AML-193 (cell line): ENCODE measurements at regions not wholly inside any gene's neighbourhood (a gene's known extent, or its start where the extent isn't known, plus 50 kb on each side); places are given as distances from the start of the nearest gene placed in this dataset.

Experiments used
- DNase-seq, 2 experiments: peaks; one replicate each; lab custom pipeline; 2025; lab: John Stamatoyannopoulos, UW

GRCh38 chr3:79542-79941 lies 117.0 kb upstream of the CHL1 start:
- no peak for DNase-seq

- DNase-seq: no peak
Observed at GRCh38 chr3:82508-82907, 114.1 kb upstream of the CHL1 start.

DNA sequence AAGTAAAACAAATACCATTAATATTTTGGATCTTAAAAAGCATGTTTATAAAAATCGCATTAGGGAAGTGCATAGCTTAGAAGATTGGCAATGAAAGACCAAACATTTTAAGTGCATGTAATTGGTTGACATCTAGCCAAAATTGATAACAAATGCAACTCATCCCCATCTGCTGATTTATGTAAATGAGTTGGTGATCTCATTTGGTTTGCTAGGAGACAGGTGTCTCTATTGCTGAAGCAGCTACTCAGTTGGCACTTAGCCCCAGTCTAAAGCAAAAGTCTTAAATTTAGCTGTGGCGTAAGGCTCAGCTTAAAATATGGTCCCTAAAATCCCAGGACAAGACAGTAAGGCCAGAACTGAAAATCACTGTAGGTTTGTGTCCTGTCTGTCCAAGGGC lies 113.5 kb upstream of the CHL1 start:
- no peak for DNase-seq

DNA sequence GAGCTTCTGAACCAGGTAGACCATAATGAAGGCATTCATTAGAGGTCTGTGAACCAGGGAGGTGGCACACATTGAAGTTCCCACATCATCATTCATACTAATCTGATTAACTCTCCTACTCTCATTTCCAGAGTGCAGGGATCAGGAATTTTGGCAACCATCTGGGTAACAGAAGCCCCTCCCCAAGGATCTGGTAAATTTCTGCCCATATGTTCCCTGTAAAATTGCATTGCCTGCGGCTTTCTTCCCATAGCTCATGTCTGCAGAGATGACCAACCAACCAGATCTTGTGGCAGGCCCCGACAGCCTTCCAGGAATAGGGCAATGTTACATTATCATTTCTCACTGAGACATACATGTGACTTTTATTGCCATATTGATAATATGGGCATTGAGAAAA lies 111.4 kb upstream of the CHL1 start:
- DNase-seq: no peak

DNA sequence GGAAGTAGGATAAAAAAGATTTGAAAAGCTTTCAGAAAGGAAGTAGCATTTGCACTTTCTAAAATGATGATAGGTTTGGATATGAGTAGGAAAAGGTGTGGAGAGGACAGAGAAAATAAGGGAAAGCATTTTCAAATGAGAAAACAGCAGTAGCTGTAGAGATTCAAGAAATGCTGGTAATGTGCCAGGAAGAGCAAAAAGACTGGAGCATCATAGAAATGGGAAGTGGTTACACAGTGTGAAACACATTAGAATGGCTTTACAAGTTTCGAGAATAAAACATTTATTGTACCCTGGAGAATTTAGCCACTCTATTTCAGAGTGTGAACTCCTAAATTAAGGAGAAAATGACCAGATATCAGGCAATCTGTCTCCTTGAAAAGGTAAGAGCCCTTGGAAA lies 108.3 kb upstream of the CHL1 start:
- DNase-seq: no peak

DNA sequence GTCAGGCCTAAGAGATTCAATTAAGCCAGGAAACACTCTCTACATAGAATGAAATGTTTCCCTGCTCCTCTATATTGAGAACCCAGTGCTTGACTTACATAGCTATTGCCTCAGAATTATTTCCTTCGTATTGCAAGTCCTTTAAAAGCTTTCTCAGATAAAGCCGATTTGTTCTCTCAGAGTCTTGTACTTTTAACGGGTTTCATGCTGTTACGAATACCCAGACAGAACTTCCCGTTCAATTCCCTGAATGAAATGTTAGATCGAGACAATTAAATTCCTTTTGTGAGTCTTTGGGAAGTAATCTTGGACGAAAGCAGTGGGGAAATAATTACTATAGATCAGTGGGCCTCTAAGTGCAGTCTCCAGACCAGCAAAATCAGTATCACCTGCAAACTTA lies 102.8 kb upstream of the CHL1 start:
- no peak for DNase-seq

DNA sequence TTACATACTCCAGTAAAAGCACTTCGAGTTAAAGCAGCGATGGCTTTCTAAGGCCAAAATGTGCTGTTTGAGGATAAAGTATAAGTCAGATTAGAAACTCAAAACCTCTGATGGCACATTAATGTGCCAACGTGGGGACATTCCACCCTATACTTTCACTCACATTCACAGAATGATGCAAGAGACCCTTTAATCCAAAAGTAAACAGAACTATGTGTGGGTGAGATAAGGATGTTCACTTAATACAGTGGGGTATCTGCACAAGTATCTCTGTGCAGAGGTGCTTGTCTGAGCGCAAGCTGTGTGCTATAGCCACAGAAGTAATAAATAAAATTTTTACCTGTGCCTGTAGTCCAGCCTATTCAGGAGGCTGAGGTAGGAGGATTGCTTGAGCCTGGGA lies 100.3 kb upstream of the CHL1 start:
- no peak for DNase-seq

DNA sequence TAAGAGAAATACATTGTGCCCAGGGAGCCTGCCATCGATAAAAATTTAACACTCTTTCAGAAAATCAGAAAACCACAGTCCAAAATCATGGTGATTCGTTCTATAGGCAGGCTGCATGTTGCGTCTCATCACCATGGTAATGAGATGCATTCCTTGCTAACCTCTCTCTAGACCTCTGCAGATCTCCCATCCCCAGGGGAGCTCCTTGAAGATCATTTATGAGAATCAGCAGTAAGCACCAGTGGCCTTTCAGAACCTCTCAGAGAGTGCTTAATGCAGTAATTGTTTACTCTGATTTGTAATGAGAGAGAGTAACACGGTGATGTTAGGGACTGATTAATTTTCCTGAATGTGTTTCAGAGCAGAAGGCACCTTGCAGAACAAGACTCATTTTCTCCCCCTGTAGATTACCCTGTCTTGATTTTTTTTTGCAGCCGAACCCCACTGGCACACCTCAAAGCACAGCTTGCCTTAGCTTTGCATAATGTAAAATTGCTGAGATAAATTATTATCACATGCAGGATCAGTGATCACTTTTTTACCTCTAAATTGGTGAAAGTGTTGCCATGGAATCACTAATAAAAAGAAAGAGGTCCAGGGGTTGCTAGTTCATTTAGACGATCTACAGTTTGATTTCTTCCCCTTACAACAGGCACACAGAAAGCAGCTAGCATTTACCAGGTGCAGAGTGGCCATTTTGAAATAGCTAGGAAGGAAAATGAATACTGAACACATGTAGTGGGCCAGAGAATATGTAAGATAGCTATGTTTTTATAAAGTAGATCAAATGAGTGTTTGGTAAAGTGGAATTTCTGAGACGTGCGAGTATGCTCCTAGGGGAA lies 98.9 kb upstream of the CHL1 start:
- no peak for DNase-seq

GRCh38 chr3:98259-98654 lies 98.3 kb upstream of the CHL1 start:
- DNase-seq: no peak

DNA sequence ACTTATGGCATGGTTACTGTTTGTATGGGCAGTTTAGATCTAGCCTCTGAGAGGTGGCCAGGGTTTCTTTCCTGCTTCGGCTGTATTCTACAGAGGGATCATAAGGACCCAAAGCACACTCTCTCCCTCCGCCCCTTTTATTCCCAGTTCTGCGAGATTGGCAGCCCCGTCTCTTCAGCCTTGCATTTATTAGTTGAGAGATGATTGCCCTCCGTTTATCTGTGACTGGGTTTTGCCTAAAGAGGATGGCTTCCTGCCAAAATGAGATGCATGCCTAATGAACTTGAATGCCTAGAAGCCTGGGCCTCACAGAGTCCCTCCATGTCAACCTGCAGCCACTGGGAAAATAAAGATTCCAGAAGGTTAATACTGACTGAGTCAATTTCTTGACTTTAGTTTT lies 97.1 kb upstream of the CHL1 start:
- no peak for DNase-seq

DNA sequence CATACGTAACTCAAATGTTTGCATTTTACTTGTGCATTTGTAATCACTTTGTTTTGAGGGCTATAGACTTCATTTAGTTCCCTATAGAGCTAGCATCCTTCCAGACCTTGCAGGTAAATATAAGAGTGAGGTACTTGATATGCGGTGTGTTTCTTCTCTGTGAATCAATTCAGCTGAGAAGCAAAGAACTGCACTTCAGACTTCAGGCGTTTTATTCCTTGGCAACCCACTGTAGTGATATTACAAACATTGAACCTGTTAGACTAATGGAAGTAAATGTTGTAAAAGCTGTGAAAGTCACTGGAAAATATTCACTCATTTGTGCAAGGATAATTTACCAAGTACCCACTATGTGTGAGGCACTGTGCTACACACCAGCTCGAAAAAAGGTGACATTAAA lies 94.1 kb upstream of the CHL1 start:
- no peak for DNase-seq

GRCh38 chr3:103991-104390 lies 92.6 kb upstream of the CHL1 start:
- no peak for DNase-seq

GRCh38 chr3:105585-105984 lies 91.0 kb upstream of the CHL1 start:
- no peak for DNase-seq

DNA sequence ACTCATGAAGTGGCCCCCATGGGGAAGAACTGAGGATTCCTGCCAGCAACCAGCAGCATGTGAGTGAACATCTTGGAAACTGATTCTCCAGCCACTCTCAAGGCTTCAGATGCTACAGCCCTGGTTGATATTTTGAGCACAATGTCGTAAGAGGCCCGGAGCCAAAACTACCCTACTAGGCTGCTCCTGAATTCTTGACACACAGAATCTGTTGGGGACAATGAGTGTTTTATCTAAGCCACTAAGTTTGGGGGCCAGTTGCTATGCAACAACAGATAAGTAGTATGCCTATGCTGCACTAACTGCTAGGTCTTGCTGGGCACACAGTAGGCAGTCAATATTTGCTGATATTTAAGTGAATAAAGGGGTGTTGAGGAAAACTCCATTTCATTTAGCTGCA lies 89.9 kb upstream of the CHL1 start:
- no peak for DNase-seq

- DNase-seq: no peak
Observed at GRCh38 chr3:111143-112069, 85.2 kb upstream of the CHL1 start.

DNA sequence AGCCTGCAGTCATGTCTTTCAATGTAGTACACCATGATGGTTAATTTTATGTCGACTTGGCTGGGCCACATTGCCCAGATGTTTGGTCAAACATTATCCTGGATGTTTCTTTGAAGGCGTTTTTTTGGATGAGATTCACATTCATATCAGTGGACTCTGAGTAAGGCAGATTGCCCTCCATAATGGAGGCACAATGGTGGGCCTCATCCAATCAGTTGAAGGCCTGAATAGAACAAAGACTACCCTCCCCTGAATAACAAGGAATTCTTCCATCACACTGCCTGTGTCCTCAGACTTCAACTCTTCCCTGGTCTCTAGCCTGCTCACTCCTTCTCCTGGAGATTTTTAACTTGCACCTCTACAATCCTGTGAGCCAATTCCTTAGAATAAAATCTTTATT lies 83.8 kb upstream of the CHL1 start:
- no peak for DNase-seq

- no peak for DNase-seq
Observed at GRCh38 chr3:118666-119065, 77.9 kb upstream of the CHL1 start.

- DNase-seq: no peak
Observed at GRCh38 chr3:123341-123740, 73.2 kb upstream of the CHL1 start.

- DNase-seq: no peak
Observed at GRCh38 chr3:124557-125179, 71.9 kb upstream of the CHL1 start.

- DNase-seq: no peak
Observed at GRCh38 chr3:128515-129172, 67.9 kb upstream of the CHL1 start.

DNA sequence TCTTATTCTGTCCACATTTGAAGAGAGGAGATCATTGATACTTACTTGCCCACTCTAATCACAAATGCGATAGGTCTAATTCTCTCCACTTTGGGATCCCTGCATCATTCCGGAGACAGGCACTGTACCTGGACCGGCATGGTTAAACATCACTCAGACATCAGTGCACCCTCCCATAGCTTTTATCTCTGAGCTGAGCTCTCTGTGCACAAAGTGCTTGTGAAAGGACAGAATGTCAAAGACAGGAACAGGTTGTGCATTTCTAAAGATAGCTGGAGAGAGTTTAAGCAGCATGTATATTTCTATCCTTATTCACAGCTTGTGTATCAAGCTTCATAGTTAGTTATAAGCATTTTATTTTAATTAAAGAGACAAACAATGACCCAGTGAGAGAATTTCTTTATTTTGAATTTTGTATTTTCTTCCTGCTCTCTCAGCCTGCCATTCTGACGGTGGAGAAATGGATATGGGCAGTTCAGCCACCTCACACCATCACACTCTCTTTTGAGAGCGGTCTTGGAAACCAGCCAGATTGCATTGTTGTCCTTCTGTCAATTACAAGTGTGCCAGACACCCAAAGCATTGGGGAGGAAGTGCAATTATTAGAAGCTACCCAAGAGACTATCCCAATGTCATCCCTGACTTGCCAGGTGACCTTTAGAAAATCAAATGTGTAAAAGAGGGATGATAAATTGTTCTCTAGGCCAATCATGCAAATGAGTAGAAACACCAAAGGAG lies 65.2 kb upstream of the CHL1 start:
- DNase-seq: no peak

- DNase-seq: no peak
Observed at GRCh38 chr3:132378-132777, 64.2 kb upstream of the CHL1 start.
